ENCODE measurements at regions not wholly inside any gene's neighbourhood (a gene's known extent, or its start where the extent isn't known, plus 50 kb on each side); places are given as distances from the start of the nearest gene placed in this dataset.
A peak's percentile ranks its signal among the peaks of the same experiment; 100 is the strongest.

DNA sequence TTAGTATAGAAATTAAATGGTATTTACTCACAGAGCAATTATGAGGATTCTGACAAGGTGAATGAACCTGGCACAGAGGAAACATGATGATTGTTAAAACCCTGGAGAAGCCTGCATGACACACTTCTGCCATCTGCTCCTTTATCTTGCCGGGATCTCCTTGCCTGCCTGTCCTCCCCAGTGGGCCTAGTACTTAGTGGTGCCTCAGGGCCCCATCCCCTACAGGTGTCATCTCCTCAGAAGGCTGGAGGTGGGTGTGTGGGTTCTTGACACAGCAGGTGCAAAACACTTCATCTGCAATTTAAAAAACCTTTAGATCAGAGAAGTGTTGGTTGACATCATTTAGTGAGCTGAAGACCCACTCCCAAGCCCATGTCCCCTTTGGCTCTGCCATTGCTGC, 261.2 kb downstream of the ADRA2A start:
- intact Hi-C loops (cut with DNase I) = no loop called here
- DNase-seq = no peak

DNA sequence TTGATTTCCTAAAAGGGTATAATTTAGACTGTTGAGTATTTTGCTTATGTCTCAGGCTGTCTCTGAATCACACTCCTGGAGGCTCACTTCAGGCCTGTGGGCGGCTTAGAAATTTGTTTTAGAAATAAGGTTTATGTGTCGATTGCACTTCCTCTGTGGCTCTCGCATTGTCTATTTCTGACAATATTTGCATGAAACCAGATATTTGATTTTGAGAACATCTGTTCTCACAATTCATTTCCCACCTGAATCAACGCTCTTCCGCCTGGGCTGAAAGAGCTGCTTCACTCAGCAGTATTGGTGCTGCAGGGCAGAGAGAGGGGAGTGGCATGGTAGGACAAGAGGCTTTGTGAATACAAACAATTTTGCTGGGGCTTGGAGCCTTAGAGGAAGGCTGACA, 262.0 kb downstream of the ADRA2A start:
- peak in 2 of 10 donors; percentile 4 to 20 for DNase-seq
- intact Hi-C loops (cut with DNase I) = no loop called here

DNA sequence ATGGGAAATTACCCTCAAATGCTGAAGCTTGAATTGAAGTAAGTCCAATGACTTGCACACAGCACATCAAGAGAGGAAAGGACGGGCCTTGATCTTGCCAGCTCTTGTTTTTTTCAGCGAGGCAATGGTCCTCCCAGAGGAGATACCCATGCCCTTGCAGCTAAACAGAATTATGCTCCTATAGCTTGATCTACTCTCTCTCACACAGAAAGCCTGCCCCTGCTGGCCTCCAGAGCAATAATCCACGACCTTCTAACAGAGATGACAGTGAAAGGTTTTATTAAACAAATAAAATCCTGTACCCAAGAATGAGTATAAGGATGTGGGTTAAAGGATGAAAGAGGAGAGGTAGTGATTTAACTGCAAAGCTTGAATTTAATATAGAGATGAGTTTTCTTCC, 268.0 kb downstream of the ADRA2A start:
- no peak for DNase-seq
- intact Hi-C loops (cut with DNase I) = no loop called here

DNA sequence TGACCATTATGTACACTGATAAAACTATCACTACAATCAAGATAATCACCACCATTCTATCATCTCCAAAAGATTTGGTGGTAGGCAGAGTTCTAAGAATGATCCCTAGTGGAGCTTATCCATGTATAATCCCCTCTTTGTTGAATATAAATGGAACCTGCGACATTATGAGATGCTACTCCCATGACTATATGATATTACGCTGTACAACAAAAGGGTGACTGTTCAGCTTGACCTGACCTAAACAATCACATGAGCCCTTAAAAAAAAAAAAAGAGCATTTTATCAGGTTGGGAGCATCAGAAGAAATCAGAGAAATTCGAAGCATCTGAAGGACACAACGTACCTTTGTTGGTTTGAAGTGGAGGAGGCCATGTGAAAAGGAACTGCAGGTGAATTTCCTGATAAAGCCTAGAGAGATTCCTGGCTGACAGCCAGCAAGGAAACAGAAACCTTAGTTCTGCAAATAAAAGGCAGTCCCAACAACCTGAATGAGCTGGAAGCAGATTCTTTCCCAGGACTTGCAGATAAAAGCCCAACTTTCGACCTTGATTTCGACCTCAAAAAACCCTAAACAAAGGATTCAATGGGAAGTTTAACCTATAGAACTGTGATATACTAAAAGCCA, 270.7 kb downstream of the ADRA2A start:
- no peak for DNase-seq
- intact Hi-C loops (cut with DNase I) = no loop called here

DNA sequence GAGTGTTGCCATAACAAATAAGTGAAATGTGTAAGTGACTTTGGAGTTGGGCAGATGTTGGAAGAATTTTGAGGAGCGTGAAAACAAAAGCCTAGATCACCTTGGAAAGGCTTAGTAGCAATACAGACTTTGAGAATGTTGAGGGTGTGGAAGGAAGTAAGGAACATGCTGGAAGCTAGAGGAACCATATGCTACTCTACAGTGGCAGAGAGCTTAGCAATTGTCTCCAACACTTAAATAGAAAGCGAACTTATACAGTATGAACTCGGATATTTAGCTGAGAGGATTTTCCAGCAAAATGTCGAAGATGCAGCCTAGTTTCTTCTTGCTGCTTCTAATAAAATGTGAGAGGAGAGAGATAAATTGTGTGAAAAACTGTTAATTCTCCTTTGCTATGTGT, 271.2 kb downstream of the ADRA2A start:
- DNase-seq = no peak
- intact Hi-C loops (cut with DNase I) = no loop called here

DNA sequence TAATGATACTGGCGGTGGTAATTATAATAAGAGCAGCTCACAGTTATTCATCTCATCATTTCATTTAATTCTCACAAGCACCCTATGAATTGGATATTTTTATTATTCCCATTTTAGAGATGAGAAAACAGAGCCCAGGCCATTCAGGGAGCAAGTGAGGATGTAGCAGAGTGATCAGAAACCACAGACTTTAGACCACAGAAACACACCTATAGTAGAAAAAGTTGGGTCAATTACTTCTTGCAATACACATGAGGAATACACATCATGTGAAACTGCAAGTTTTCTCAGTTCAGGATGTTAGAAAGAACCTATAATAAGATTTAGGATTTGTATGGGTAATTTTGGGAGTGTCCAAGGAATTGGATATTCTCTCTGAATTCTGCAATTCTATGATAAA, 278.0 kb downstream of the ADRA2A start:
- no peak for DNase-seq
- intact Hi-C loops (cut with DNase I) = no loop called here

DNA sequence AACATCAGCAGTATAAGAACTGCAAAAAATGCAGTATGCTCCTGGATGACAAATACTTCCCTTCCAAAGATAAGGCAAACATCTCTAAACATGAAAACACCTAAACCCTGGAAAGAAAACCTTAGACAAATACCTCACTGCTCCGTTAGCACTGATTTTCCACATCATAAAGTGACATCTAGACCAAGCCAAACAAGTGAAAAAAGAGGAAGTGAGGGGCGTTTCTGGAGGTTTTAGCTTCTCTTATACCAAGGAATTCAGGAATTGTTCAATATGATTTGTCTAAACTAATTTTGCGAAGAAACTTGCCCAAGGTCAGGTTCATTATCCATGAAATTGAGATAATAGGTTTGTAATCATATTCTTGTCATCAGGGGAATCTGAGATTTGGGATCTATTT, 279.7 kb downstream of the ADRA2A start:
- intact Hi-C loops (cut with DNase I) = no loop called here
- no peak for DNase-seq

DNA sequence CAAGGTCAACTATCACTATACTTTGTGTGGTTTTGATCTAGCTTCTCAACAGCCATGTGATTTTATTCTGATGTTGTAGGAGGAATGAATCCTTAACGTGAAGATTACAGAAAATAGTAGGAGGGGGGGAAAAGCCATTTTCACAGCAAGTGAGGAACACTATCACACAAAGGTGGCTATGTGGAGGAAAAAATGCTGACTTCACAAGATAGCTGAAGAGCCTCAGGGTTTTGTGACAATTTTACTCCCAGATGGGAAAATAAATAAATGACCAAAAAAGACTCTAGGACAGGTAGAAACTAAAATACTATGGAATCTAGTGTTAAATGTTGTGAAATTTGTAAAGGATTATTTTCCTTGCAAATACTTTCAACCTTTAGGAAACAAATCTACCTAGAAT, 281.0 kb downstream of the ADRA2A start:
- intact Hi-C loops (cut with DNase I) = no loop called here
- DNase-seq = no peak

DNA sequence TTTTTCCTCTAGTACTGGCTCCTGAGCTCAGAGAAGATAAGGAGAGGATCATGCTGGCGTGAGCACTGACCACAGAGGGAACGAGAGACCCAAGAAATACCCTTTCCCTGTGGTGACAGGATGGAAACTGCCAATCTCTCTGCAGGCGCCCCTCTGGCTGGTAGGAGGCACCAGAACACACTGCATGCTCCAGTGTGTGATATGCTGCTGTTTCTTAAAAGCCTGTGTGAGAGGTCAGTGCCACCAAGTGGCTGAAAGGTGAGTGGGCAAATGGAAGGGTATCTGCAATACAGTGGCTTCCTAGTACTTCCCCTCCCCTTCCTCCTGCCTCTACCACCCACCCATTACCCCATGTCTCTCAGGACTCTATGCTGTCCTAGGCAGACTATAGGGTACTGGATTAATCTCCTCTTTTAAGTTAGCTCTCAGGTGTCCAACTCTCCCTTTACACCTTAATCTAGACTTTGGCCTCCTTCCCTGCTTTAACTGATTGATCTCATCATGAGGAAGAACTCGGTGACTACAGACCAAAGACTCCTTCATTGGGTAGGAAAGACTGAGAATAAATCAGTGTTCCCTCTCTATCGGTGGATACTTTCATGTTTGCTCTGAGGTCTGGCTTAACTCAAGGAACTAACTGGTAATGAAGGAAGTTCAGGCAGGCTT, 283.6 kb downstream of the ADRA2A start:
- intact Hi-C loops (cut with DNase I) = no loop called here
- peak in 3 of 10 donors; percentile 12 to 23 (median 12) for DNase-seq

DNA sequence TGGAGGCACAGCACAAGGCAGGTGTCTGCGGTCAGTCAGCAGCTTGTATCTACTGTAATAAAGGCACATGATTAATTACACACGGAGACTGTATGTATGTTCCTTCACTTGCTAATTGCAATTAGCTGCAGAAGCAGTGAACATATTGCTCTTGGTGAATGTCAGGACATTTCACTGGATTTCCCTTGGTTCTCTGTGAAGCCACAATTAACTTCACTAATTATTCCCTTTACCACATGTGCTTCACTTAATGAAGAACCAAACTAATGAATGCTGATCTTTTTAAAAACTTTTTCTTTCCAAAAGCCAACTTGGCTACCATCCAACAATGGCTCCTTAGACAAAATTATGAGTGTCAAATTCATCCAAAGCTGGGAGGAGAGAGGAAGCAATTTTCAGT, 290.7 kb downstream of the ADRA2A start:
- DNase-seq = no peak
- intact Hi-C loops (cut with DNase I) = no loop called here

DNA sequence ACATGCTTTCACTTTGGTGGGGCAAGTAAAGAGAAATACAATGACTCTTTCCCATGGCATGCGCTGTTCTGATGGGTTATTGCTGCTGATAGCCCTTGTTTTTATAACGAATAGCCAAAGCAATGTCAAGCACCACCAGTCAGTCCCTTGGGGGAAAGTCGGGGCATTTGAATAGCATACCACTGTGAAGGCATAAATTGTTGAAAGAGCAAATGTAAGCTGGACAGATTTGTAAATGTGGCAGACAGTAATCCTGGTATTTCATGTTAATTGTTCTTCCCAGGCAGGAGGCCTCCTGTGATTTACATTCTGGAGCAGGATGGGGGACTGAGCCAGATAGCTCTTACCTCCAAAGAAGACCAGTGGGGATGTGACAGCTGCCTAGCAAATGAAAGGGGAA, 293.3 kb downstream of the ADRA2A start:
- no peak for DNase-seq
- intact Hi-C loops (cut with DNase I) = no loop called here

DNA sequence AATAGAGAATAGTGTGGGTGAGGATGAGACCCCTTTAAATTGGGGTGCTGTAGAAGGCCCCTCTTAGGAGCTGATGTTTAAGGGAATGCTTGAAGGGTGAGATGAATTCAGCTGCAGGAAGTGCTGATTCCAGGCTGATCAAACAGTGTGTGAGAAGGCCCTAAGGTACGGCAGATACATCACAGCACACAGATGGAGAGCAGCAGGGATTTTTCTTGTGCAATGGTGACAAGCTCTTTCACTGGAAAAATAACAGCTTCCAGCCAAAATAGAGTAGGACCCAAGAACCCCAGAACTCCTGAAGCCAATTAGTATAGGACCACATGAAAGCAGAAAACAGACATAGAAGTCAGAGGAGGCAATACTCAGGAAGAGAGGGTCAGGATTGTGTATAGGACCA, 296.9 kb downstream of the ADRA2A start:
- intact Hi-C loops (cut with DNase I) = no loop called here
- no peak for DNase-seq

DNA sequence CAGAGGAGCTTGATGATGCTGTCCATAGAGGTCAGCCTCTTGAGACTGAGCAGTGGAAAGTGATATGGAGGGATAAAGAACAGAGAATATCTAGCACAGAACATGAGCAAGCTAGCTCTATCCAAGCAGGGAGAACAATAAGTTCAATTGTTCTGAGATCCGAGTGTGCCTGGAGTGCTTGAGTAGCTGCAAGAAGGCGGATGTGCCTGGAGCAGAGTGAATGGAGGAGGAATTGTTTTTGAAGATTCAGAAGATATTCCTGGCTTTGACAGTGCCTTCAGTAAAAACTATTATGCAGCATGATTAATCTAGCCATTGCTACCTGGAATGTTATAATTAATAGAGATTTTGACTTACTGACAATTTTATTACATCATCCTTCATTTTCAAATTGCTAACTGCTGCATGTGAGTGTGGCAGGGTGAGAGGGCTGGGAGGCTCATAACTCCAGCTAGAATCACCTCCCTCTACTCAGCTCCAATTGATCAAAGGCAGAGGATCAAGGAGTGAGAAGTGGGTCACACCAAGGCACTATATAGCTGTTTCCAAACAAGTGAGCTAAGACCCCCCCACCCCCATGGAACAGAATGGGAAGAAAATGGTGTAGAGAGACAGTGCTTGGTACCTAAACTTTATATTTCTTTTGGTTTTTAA, 302.8 kb downstream of the ADRA2A start:
- intact Hi-C loops (cut with DNase I) = no loop called here

DNA sequence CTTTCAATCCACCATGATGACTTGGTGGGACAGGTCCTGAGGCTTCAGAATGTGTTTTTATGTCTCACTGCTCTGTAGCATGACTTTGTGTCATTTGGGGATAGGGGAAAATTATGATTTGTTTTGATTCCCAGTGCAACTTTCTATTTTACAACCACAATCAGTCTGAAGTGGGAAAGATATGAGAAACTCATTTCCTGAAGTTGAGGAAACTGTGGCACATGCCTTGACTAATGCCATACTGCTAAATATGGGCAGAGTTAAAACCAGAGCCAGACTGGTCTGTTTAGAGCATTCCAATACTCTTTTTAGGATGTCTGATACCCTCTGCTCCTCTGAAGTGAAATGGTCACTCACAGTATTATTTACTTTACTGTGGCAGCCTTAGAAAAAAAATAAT, 307.7 kb downstream of the ADRA2A start:
- no peak for DNase-seq
- intact Hi-C loops (cut with DNase I) = no loop called here

More for the DNA sequence above, 302.8 kb downstream of the ADRA2A start:
- peak in 1 of 10 donors; percentile 9 for DNase-seq

DNA sequence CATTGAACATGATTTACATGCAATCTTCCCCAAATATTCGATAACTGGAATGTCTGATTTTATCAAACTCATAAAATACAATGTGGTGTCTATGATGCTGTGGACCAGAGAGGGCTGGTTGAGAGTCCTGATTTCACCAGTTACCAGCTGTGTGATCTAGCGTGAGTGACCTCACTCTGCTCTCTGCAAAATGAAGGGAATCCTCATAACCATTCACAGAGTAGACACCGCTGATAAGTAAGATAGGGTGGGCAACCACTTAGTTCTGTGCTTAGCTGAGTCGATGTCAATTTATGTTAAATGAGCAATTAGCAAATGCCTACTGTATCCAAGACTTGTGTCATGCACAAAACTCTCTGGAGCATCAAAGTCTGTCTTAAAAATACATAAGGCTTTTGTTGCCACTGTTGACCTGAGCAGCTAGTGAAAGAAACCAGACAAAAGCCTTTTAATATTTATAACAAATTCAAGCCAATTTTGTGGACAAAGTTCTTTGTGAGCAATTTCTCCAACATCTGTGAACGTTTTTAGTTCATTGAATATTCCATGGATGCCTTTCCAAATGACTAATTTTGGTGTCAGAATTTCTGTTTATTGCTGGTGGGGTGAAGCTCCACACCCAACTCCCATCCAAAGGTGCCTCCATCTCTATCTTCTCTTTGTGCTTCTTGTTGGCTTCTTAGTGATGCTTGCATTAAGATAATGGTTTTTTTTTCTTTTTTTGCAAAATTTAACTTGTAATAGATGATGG, 314.2 kb downstream of the ADRA2A start:
- intact Hi-C loops (cut with DNase I) = no loop called here
- DNase-seq = no peak

DNA sequence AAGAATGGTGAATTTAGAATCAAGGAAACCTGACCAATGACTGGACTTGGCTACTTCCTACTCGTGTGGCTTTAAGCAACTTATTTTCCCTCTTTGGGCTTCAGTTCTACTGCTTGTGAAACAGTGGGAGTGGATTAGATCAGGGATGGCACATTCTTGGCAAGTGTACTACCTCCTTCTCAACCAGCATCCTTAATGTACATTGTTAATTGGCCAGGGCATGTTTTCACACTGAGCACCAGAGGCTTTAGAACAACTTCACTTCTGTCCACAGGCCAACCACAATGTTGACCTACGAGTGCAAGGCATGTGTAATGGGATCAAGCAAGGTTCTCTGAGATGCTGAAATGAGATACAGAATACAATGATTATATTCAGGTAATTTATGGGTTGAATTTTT, 315.3 kb downstream of the ADRA2A start:
- intact Hi-C loops (cut with DNase I) = no loop called here

DNA sequence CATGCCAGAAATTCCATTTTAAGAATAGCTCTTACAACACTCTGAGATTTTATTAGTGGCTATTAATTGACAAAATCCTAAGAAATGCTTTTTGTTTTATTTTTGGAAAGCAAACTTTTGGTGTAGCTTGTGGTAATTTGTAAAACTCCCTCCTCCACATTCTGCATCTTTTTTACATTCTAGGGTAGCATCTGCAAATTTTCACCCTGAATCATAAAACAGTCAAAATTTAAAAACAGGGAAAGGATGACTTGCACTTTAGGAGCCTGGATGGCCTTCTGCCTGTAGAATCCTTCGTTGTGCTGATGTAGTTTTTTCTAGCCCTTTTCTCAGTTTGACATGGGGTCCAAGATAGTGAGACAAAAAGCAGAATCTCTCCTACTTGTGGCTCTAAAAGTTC, 316.1 kb downstream of the ADRA2A start:
- no peak for DNase-seq
- intact Hi-C loops (cut with DNase I) = no loop called here

More for the DNA sequence above, 315.3 kb downstream of the ADRA2A start:
- no peak for DNase-seq

DNA sequence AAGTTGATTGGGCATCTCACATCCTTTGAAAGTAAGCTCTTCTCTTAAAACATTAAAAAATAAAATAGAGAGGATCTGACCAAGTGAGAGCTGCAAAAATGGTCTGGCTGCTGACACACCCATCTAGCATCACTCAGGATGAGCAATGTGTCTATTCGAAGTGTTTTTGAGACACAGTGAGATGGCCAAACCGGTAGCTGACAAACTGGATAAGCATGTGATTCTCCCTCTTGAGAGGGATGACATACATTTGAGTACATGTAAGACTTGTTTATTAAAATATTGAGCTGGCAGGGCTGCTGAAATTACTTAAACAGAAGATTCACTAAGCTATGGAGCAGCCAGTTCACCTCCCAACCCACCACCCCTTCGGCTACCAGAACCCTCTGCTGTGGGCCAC, 333.9 kb downstream of the ADRA2A start:
- no peak for DNase-seq
- intact Hi-C loops (cut with DNase I) = no loop called here

DNA sequence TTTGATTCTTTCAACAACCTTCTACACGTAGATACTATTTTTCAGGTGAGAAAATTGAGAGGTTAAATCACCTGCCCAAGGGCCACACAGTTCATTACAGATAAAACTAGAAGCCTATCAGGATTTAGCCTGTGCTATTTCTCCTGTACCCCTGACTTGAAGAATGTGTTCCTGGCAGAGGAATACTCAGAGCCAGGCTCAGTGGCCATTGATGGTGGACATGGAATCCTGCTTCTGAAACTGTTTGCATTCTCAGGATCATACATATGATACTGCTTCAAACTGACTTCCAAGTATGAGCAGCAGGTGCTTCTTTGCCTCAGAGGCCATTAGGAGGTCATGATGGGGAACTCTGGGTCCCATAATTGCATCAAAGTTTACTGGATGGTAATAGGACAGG, 348.6 kb downstream of the ADRA2A start:
- intact Hi-C loops (cut with DNase I) = no loop called here
- no peak for DNase-seq

DNA sequence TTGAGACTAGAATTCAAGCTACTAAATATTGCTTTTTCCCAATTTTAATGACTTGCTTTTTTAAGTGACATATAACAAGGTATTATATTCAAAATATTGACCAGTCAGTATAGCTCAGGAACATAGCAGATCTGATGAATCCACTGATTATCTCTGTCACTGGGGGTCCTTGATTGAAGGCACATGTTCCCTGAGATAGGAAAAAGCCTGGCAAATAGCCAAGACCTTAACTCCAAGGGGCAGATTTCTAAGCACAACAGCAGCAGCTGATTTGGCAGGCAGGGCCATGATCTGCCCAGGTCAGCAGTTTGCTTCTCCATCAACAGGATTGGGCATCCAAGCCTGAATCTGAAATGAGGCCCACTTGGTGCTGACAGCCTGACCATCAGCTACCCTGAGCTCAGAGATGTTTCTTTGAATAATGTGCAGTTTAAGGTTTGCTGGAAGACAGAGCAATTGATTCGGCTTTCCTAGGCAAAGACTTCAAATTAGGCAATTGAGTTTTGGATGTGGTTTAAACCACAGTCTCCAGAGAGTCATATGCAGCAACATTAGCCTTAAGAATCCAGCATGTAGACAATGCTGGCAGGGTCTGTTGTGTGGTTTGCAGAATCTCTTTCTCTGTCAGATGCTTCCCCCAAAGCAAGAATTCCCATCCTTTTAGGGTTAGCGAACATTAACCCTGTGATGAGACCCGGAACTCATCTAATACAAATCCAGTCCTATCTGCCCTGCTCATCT, 352.6 kb downstream of the ADRA2A start:
- intact Hi-C loops (cut with DNase I) = no loop called here
- DNase-seq = peak in 1 of 10 donors; percentile 78

DNA sequence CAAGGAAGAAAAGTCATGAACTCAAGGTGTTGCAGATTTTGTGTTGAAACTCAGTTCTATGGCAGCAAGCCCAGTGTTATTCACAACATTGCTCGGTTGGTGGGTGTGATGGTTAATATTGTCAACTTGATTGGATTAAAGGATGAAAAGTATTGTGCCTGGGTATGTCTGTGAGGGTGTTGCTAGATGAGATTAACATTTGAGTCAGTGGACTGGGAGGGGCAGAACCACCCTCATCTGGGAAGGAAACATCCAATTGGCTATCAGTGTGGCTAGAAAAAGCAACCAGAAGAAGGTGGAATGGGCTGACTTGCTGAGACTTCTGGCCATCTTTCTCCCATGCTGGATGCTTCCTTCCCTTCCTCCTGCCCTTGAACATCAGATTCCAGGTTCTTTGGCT, 353.2 kb downstream of the ADRA2A start:
- no peak for DNase-seq
- intact Hi-C loops (cut with DNase I) = no loop called here

Data from posterior cingulate gyrus (tissue), 11 donors.